ENCODE measurements at regions not wholly inside any gene's neighbourhood (a gene's known extent, or its start where the extent isn't known, plus 50 kb on each side); places are given as distances from the start of the nearest gene placed in this dataset.
A peak's percentile ranks its signal among the peaks of the same experiment; 100 is the strongest.
"Not testable (repeated sequence)": the region's sequence is repeated elsewhere in the genome, so short reads cannot be mapped to it uniquely, and the experiment has no call there.

DNA sequence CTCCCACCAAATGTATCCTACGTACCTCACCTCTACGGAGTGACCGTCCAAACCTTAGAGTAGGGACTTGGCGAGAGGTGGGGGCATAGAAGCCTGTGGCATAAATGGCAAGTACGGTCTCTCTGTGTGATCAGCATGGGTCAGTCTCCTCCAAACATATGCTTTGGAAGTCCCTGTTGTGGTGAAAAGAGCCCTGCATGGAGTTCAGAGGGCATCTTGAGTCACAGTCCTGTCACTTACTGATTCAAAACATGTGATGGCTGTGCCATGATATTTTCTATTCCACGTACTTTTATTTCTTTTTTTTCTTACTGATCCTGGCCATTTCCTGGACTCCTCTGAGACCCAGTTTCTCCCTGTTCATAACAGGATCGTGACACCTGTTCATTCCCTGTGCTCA is 67.5 kb upstream of the CEP85L start:
- DNase-seq: no peak

GRCh38 chr6:118718297-118718696 is 66.9 kb upstream of the CEP85L start:
- DNase-seq: no peak

DNA sequence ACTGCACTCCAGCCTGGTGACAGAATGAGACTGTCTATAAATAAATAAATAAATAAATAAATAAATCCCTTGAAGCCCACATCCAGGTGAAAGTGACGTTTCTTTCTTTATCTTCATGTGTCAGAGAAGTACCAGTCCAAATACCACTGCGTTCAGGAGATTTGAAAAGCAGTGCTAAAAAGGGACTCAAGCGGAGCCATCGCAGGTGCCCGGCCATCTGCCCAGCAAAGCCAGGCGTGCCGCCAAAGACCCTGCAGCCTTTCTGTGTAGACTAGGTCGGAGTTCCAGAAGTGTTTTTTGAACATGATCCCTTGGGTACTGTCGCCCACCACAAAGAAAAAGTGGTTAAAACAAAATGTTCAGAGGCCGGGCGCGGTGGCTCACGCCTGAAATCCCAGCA is 65.7 kb upstream of the CEP85L start:
- DNase-seq: no peak

GRCh38 chr6:118715907-118716306 is 64.5 kb upstream of the CEP85L start:
- DNase-seq: not testable (repeated sequence)

GRCh38 chr6:118715376-118715775 is 64.0 kb upstream of the CEP85L start:
- DNase-seq: no peak

DNA sequence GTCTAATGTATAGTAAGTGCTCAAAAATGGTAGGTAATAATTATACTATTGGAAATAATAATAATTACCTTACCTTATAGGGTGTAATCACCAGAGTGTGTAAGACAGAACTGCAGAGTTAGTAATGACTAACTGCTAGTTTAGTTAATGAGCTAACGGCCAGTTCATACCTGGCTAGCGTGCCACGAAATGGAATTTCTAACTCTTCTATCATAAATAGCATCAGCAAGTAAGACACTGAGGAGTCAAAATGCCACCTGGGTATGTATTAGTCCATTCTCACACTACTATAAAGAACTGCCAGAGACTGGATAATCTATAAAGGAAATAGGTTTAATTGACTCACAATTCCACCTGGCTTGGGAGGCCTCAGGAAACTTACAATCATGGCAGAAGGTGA is 63.4 kb upstream of the CEP85L start:
- DNase-seq: no peak

- DNase-seq: no peak
These were observed 61.6 kb upstream of the CEP85L start for GRCh38 chr6:118712969-118713368.

DNA sequence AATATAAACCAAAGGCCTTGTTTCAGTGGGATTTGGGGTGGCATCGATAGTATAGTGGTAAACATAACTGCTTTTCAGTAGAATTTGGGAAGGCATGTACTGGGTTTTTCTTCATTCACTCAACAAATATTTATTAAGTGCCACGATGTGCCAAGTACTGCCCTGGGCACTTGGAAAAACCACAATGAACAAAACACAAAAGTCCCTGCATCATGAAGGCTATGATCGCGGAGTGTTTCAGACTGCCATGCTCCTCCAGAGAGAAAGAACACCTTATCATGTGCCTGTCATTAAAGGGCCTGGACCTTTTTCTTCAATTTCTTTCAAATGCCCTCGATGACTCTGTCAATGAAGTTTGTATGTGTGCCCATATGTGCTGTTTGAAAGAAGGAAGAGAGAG is 59.2 kb upstream of the CEP85L start:
- no peak for DNase-seq

GRCh38 chr6:118709859-118710350 is 58.5 kb upstream of the CEP85L start:
- peak; percentile 77 for DNase-seq

DNA sequence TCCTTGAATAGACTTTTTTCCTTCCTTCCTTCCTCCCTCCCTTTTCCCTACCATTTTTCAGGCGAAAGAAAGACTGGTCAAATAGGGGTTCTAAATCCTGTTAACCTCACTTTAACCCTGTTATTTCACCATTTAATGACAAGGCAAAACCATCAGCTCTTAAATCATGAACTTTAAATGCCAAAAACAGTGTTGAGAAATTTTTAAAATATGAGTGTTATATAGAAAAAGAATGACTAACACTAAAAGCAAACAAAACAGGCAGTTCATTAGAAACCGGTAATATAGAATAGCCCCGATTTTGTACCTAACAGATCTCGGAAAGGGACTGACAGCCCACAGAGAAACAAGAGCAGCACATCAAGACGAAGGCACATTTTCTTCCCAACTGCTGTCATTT is 57.4 kb upstream of the CEP85L start:
- no peak for DNase-seq

DNA sequence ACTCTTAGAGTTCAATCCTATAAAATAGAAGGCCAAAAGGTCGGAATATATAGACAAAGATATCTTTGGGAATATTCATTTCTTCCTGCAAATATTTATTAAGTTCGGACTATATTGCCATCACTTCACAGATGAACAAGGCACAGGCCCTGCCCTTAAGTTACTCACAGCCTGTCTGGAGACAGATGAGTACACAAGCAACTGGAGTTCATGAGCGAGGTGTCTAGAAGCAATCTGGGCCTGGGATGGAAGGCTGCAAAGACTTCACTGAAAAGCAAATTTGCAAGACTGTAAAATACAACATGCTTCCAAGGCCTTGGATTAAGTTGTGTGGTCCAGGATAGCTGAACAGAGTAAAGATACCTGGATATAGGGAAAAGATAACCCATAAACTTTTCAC is 56.7 kb upstream of the CEP85L start:
- no peak for DNase-seq

DNA sequence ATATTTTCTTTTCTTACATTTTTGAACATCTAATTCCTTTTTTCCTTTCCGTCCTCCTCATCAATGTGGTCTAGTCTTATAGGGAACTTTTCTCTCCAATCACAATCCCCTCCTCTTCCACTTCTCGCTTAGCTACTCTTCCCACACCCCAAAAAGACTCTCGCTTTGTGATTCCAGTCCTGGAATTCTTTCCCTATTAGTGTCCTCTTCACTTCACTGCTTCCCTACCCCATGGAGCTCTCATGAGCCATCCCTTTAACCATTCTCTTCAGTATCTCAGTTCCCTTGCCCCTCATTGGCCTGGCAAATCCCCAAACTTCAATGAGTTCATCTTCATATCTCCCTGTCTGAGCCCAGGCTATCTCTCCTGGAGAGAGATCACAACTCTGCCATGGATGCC is 55.3 kb upstream of the CEP85L start:
- no peak for DNase-seq

DNA sequence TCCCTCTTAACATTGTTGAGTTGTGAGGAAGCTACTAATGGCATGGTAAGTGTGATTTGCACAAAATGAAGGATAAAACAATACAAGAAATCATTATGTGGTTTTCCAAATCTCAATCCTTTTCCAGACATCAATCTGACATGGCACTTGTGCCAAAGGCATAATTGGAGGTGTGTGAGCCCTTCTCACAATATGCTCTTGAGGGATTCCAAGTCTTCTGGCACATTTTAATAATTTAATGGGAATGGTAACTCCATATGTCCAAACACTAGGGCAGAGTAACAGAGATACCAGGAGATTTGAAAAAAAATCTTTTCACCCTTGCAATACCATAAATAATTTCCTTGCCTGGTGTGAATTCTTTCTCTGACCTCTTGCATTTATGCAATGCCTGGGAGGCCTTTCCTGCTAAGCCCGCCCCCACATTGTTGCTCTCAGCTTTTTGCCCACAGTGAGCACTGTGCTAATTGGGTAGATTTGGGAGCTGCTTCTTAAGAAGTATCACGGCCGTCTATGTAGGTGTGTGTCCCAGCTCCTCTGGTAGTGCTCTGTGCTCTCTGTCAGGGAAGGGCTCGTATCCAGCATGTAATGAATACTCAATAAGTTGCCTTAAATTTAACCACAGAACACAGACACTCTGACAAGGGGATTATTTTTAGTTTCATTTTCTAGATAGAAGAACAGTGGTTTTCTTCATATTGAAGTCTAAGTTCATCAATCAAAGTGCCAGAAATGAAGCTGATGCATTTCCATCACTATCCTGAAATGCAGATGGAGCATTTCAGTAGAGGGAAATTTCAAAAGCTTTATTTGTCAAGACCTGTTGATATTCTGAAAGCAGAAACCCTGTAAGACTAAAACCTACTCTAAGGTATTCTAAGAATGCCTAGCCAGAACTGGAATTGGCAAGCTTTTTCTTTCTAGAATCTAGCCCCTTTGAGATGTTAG is 54.4 kb upstream of the CEP85L start:
- peak; percentile 28 for DNase-seq

DNA sequence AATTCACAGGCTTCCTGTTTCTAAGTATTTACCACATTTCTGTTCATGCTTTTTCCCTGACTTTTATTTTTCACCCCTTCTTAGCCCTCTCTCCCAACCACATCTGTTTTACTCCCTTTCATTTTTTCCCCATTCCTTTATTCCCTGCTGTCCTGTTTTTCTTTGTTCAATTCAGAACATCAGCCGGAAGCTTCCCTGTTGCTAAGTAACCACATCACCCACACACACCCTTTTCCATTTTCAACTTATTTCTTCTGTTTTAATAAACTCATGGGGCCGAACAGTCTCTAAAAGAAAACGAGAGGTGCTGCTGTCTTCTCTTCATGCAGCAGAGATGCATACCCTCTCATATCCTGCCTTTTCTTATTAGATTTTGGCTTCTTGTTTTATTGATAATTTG is 53.5 kb upstream of the CEP85L start:
- no peak for DNase-seq

DNA sequence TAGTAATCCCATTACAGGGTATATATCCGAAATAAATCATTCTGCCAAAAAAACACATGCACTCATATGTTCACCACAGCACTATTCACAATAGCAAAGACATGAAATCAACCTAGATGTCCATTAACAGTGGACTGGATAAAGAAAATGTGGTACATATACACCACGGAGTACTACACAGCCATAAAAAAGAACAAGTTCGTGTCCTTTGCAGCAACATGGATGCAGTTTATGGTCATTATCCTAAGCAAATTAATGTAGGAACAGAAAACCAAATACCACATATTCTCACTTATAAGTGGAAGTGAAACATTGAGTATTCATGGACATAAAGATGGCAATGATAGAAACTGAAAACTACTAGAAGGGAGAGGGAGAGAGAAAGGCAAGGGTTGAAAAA is 49.9 kb upstream of the CEP85L start:
- not testable (repeated sequence) for DNase-seq

All from activated naive CD4-positive, alpha-beta T cell treated with Interleukin-2 at 50 U/mL for 16 hours (primary cell).